ENCODE measurements at regions not wholly inside any gene's neighbourhood (a gene's known extent, or its start where the extent isn't known, plus 50 kb on each side); places are given as distances from the start of the nearest gene placed in this dataset.

DNA sequence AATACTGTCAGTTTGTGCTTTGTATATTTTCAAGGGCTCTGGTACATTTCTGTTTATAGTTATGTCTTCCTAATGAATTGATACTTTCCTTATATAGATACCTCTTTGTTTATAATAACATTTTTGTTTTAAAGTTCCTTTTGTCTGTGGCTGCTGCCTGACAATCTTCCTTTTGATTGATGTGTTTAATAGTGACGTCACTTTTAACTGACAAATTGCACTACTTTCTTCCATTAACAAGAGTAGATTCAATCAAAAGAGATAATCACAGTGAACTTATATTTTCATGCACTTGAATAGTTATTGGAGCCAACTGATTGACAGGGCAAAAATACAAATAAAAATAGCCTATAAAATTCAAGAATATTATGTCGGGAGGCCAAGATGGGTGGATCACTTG lies 371.7 kb downstream of the ANXA1 start:
- H3K4me3 ChIP-seq (ENCODE audit: low read depth, low read length): no peak overlapping the region
- no peak for DNase-seq (ENCODE audit: low read depth)
- no peak for TF ChIP-seq CTCF (IDR thresholded peaks at IDR 0.05; ENCODE audit: insufficient read depth, low read length)

DNA sequence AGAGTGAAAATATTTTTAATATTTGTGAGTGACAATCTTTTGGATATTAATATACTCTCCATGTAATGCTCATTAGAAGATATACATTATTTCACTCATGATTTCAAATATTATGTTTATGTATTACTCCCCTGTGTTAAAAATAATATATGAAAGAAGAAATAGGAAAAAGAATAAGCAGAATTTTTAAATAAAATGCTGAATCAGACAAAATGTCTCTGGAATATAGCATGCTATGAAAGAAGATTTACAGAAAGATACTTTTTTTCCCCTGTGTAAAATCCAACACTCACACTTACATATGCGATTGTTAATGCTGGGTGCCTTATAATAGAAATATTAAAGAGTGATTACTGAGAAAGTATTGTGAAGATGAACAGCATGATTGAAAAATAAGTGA lies 373.7 kb downstream of the ANXA1 start:
- DNase-seq (ENCODE audit: low read depth): no peak
- TF ChIP-seq CTCF (IDR thresholded peaks at IDR 0.05; ENCODE audit: insufficient read depth, low read length): no peak
- H3K4me3 ChIP-seq (ENCODE audit: low read depth, low read length): no peak overlapping the region

DNA sequence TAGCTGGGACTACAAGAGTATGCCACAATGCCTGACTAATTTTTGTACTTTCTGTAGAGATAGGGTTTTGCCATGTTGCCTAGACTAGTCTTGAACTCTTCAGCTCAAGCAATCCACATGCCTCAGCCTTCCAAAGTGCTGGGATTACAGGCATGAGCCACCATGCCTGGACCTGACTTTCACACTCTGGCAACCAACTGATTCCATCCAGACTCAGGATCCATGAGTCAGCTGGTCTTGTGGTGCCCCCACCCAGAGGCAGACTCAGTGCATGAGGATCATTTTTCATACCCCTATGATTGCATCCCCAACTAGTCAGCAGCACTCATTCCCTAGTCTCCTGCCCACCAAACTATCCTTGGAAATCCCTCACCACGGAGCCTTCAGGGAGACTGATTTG lies 375.9 kb downstream of the ANXA1 start:
- DNase-seq (ENCODE audit: low read depth): no peak
- no peak for TF ChIP-seq CTCF (IDR thresholded peaks at IDR 0.05; ENCODE audit: insufficient read depth, low read length)
- no peak overlapping the region for H3K4me3 ChIP-seq (ENCODE audit: low read depth, low read length)

- no peak overlapping the region for H3K4me3 ChIP-seq (ENCODE audit: low read depth, low read length)
- TF ChIP-seq CTCF (IDR thresholded peaks at IDR 0.05; ENCODE audit: insufficient read depth, low read length): no peak
- DNase-seq (ENCODE audit: low read depth): no peak
These were observed 377.3 kb downstream of the ANXA1 start for GRCh38 chr9:73528926-73529325.

DNA sequence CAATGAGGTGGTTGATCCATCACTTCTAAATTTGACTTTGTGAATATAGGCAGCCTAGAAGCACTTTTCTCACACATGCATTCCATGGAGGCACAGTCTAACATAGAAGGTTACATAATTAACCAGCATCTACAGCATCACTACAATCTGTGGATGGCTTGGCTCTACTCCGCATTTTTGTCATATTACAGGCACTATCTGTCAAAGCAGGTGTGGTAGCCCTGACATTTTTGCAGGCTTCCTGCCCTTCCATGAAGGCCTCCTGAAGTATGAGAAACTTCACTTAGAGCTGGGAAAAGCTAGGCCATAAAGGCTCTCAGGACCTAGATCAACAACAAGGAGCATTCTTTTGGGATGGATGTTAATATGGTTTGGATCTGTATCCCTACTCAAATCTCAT lies 378.0 kb downstream of the ANXA1 start:
- no peak for TF ChIP-seq CTCF (IDR thresholded peaks at IDR 0.05; ENCODE audit: insufficient read depth, low read length)
- DNase-seq (ENCODE audit: low read depth): no peak

DNA sequence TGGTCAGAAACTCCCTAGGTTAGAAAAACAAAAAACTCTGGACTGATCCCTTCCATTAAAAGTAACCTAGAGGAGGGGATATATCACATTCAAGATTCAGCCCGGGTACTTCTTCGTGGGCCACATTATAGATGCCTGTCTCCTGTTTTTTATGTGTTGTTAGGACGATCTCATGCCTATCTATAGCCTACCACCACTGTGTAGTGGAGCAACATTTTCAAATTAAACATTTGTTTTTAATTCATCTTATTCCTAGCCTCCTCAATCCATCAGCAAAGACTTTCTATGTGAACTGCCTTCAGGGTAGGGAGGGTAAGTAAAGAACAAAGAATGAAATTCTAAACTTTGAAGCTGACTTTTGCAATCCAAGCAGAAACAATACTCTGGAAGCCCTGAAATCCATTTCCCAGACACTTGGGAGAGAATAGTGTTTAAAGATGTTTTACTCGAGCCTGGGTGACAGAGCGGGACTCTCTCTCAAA lies 379.4 kb downstream of the ANXA1 start:
- no peak overlapping the region for H3K4me3 ChIP-seq (ENCODE audit: low read depth, low read length)
- no peak for DNase-seq (ENCODE audit: low read depth)
- no peak for TF ChIP-seq CTCF (IDR thresholded peaks at IDR 0.05; ENCODE audit: insufficient read depth, low read length)

More for the DNA sequence above, 378.0 kb downstream of the ANXA1 start:
- no peak overlapping the region for H3K4me3 ChIP-seq (ENCODE audit: low read depth, low read length)

- H3K4me3 ChIP-seq (ENCODE audit: low read depth, low read length): no peak overlapping the region
- no peak for TF ChIP-seq CTCF (IDR thresholded peaks at IDR 0.05; ENCODE audit: insufficient read depth, low read length)
- no peak for DNase-seq (ENCODE audit: low read depth)
These were observed 380.0 kb downstream of the ANXA1 start for GRCh38 chr9:73531658-73532057.

Measured in fibroblast of the aortic adventitia (primary cell).